Psoas muscle (tissue), 7 donors: ENCODE measurements at regions not wholly inside any gene's neighbourhood (a gene's known extent, or its start where the extent isn't known, plus 50 kb on each side); places are given as distances from the start of the nearest gene placed in this dataset.

Experiments
- ATAC-seq, 4 donors: fragments of 200-7000 bp; cut with Tn5 transposase; one replicate each; pipeline ENCODE4 v1.9.1; 2020; ENCODE audit warnings: moderate library complexity in 3 of 4, mild to moderate bottlenecking in 2 of 4
- DNase-seq, 2 donors: peaks; one replicate each; pipeline ENCODE4 v3.0.0-alpha.2; 2020
- H3K27ac ChIP-seq: fragments of 200-600 bp; one replicate; pipeline ENCODE4 v1.8.0; 2022
- H3K27me3 ChIP-seq, 3 donors: fragments of 200-600 bp in 1 of 3; one replicate each; pipeline versions ENCODE4 v1.6.1 to v1.8.0; 2013 to 2022; ENCODE audit warnings: low read length in 2 of 3, mild to moderate bottlenecking in 2 of 3, moderate library complexity in 1 of 3; ENCODE audit not compliant: insufficient read depth in 3 of 3
- H3K36me3 ChIP-seq, 2 donors: fragments of 200-600 bp in 1 of 2; one replicate each; pipeline versions ENCODE4 v1.6.1 to v1.8.0; 2013 to 2022; ENCODE audit warnings: low read depth in 1 of 2, mild to moderate bottlenecking in 1 of 2, moderate library complexity in 1 of 2; ENCODE audit not compliant: insufficient read depth in 1 of 2
- H3K4me1 ChIP-seq: fragments of 200-600 bp; one replicate; pipeline ENCODE4 v1.8.0; 2022
- H3K4me3 ChIP-seq: fragments of 200-600 bp; one replicate; pipeline ENCODE4 v1.8.0; 2022; ENCODE audit warnings: mild to moderate bottlenecking
- H3K9me3 ChIP-seq: fragments of 200-600 bp; one replicate; pipeline ENCODE4 v1.8.0; 2022
- WGBS, 3 donors: extraction: QIAGEN DNeasy Blood & Tissue Kit; methylation state at CpG; one replicate each; pipeline versions ENCODE4 v1.1.6 to v1.1.7; 2013; 5-methylcytosine and 5-hydroxymethylcytosine counted together
- intact Hi-C, 2 donors: fragments of 100-400 bp; cut with DNase I; formaldehyde crosslinking; loops; one replicate each; pipeline versions ENCODE4 v1.11.0 to v1.14.2; 2022
- TF ChIP-seq, protein P1 (sequence below): fragments of 200-600 bp; IDR thresholded peaks from one replicate; pipeline ENCODE4 v1.8.0; 2022; ENCODE audit warnings: antibody characterized with exemption
- donor health status: healthy with polysubstance abuse.
- donor health status: DM: no; HTN: no; CAD: no; lungs with moderate emphysema.
- donor health status: Bipolar disorder and iron deficiency.
- donor health status: healthy.
- donor health status: DM: yes; HTN: yes; CAD: no.
- donor health status: DM: no; HTN: no; CAD: no.
- donor health status: DM: yes; HTN: yes; CAD: no.

DNA sequence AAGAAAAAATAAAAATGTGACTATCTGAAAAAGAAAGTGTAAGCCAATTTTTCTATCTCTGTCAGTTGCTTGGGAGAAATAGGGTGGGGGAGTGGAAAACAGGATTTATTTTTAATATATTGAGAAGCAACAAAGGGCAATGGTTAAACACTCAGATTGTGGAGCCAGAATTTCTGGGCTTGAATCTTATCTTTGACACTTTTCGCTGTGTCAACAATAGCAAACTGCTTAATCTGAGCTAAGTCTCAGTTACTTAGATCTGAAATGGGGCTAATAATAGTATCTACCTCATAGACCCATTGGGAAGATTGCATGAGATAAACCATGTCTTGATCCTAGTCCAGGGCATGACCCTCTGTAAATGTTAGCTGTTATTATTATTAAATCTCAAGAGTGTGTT, 468.1 kb downstream of the ADGRL2 start:
- DNase-seq (no peak), ATAC-seq (no peak)
- Histone ChIP-seq H3K4me1 (no peaks in the 10 kb centered on the region), H3K4me3 (no peak overlapping the region), H3K27me3 (no peaks in the 10 kb centered on the region), H3K27ac (no peak overlapping the region), H3K9me3 (no peaks in the 10 kb centered on the region), H3K36me3 (no peaks in the 10 kb centered on the region)
- 97 to 99% (median 98%) methylated on average over 1 of the region's 1 CpG for WGBS, 3 donors
- intact Hi-C loops = no loop called here
- TF ChIP-seq, protein P1, sequence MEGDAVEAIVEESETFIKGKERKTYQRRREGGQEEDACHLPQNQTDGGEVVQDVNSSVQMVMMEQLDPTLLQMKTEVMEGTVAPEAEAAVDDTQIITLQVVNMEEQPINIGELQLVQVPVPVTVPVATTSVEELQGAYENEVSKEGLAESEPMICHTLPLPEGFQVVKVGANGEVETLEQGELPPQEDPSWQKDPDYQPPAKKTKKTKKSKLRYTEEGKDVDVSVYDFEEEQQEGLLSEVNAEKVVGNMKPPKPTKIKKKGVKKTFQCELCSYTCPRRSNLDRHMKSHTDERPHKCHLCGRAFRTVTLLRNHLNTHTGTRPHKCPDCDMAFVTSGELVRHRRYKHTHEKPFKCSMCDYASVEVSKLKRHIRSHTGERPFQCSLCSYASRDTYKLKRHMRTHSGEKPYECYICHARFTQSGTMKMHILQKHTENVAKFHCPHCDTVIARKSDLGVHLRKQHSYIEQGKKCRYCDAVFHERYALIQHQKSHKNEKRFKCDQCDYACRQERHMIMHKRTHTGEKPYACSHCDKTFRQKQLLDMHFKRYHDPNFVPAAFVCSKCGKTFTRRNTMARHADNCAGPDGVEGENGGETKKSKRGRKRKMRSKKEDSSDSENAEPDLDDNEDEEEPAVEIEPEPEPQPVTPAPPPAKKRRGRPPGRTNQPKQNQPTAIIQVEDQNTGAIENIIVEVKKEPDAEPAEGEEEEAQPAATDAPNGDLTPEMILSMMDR = no peak

GRCh38 chr1:82266351-82266750, 465.6 kb downstream of the ADGRL2 start:
- no peak for DNase-seq
- H3K4me3 ChIP-seq = no peak overlapping the region
- H3K27ac ChIP-seq = no peak overlapping the region
- no peaks in the 10 kb centered on the region for H3K4me1 ChIP-seq
- 33 to 40% (median 40%) methylated on average over 1 of the region's 1 CpG for WGBS, 3 donors
- intact Hi-C loops = no loop called here
- H3K36me3 ChIP-seq = no peaks in the 10 kb centered on the region
- TF ChIP-seq, protein P1 = no peak
- H3K9me3 ChIP-seq = no peaks in the 10 kb centered on the region
- no peaks in the 10 kb centered on the region for H3K27me3 ChIP-seq
- no peak for ATAC-seq

- Histone ChIP-seq H3K27ac (no peak overlapping the region), H3K4me3 (no peak overlapping the region), H3K27me3 (no peaks in the 10 kb centered on the region), H3K36me3 (no peaks in the 10 kb centered on the region), H3K9me3 (no peaks in the 10 kb centered on the region), H3K4me1 (no peaks in the 10 kb centered on the region)
- 71 to 94% (median 81%) methylated on average over 5 of the region's 5 CpGs for WGBS, 3 donors
- DNase-seq = no peak
- TF ChIP-seq, protein P1 = no peak
- intact Hi-C loops = no loop called here
- no peak for ATAC-seq
Observed at GRCh38 chr1:82265436-82265835, 464.7 kb downstream of the ADGRL2 start.

DNA sequence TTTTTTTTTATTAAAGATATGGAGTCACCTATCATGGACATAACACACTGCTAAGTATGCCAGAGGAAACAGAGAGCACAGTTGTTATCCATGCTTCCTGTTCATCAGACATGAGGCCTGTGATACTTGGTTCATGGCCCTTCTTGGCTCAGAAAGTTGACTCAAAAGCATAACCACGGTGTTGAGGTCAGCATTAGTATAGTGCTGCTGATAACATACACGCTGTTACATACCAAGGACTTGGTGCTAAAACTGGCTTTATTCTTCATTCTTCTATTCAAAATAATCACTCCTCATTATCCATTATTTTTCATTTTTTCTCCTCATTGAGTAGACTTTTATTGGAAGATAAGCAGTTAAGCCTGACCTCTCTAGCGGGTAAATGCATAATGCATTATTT, 464.1 kb downstream of the ADGRL2 start:
- H3K9me3 ChIP-seq = no peaks in the 10 kb centered on the region
- no peaks in the 10 kb centered on the region for H3K36me3 ChIP-seq
- 86 to 94% (median 92%) methylated on average over 3 of the region's 3 CpGs for WGBS, 3 donors
- H3K27ac ChIP-seq = no peak overlapping the region
- DNase-seq (no peak), ATAC-seq (no peak)
- no peaks in the 10 kb centered on the region for H3K27me3 ChIP-seq
- H3K4me1 ChIP-seq = no peaks in the 10 kb centered on the region
- intact Hi-C loops = no loop called here
- H3K4me3 ChIP-seq = no peak overlapping the region
- TF ChIP-seq, protein P1 = no peak

DNA sequence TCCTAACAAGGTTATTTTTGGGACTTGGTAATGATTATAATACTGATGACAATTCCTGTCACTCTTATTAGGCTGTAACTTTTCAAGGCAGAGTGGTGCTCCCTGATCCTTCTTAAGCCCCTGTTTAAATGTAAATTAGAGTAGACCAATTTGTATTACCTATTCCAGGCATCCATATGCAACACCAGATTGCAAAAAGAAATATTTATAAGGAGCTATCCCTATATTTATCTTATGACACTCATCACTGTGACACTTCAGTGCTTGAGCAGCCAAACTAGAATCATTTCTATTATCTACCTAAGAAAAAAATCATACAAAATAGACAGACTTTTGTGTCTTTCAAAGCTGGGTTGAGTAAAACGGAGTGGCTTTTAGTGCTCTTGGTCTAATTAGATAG, 462.7 kb downstream of the ADGRL2 start:
- no peaks in the 10 kb centered on the region for H3K9me3 ChIP-seq
- no peaks in the 10 kb centered on the region for H3K36me3 ChIP-seq
- no peak overlapping the region for H3K4me3 ChIP-seq
- DNase-seq (no peak), ATAC-seq (no peak)
- H3K27ac ChIP-seq = no peak overlapping the region
- TF ChIP-seq, protein P1 = no peak
- whole genome bisulfite sequencing, 3 donors = 76 to 93% (median 80%) methylated on average over 1 of the region's 1 CpG
- intact Hi-C loops = loop anchor here in 1 of 2 donors (2.0 kb wide), 1 partner anchor 23 kb away; no protein-coding TSS in a partner anchor
- no peaks in the 10 kb centered on the region for H3K27me3 ChIP-seq
- no peaks in the 10 kb centered on the region for H3K4me1 ChIP-seq
